GM08714 (cell line): ENCODE measurements at regions not wholly inside any gene's neighbourhood (a gene's known extent, or its start where the extent isn't known, plus 50 kb on each side); places are given as distances from the start of the nearest gene placed in this dataset.
A peak's percentile ranks its signal among the peaks of the same experiment; 100 is the strongest.
"Not testable (repeated sequence)": the region's sequence is repeated elsewhere in the genome, so short reads cannot be mapped to it uniquely, and the experiment has no call there.

Experiments used
- H3K4me3 ChIP-seq: fragments of 200-500 bp; sonication (Bioruptor generic); 2 replicates; pipeline ENCODE4 v1.5.1; 2014; ENCODE audit warnings: mild to moderate bottlenecking, low read length, inconsistent platforms

DNA sequence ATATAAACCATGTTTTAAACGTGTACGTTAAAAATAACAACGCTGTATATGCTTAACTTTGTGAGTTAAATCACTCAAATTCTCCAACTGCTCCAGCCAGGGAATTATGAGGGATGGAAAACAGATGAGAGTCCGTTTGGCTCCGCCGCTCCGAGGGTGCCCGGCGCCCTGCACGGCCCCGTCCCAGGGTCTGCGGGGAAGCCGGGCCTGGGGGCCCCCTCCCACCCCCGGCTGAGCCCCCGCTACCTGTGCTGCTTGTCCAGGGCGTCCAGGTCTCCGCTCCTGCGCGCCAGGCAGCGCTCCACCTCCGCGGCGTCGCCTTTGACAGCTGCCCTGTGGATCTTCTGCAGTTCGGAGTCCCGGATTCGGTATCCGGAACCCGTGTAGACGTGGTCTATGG, 415.5 kb downstream of the FOXD4L4 start:
- H3K4me3 ChIP-seq: not testable (repeated sequence)

DNA sequence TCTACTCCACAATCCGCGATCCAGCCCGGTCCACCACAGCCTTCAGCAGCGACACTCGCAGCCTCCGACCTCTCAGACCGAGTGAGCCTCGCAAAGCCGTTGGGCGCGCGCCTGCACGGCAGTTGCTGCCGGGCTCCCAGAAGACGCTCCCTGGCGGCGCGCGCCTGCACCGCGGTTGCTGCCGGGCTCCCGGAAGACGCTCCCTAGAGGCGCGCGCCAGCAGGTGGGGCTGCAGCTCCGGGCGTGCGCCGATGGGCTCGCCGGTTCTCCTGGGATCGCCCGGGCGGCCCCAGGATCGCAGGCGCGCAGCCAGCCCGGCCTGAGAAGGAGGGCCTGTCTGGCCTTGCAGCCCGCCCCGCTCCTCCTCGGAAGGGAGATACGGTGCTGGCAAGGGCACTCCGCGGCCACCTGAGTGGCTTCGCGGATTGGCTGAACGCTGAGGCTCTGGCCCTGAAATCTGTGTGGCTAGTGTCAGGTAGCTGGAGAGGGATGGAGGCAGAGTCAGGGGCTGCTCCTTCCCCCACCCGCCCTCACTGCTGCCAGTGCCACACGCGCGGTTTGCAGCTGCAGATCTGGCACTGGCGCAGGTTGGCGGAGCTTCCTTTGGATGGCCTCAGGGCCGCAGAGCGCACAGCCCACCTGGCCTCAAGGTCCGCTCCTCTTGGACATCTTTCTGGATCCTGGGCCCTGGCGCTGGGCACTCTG, 416.2 kb downstream of the FOXD4L4 start:
- H3K4me3 ChIP-seq: not testable (repeated sequence)

DNA sequence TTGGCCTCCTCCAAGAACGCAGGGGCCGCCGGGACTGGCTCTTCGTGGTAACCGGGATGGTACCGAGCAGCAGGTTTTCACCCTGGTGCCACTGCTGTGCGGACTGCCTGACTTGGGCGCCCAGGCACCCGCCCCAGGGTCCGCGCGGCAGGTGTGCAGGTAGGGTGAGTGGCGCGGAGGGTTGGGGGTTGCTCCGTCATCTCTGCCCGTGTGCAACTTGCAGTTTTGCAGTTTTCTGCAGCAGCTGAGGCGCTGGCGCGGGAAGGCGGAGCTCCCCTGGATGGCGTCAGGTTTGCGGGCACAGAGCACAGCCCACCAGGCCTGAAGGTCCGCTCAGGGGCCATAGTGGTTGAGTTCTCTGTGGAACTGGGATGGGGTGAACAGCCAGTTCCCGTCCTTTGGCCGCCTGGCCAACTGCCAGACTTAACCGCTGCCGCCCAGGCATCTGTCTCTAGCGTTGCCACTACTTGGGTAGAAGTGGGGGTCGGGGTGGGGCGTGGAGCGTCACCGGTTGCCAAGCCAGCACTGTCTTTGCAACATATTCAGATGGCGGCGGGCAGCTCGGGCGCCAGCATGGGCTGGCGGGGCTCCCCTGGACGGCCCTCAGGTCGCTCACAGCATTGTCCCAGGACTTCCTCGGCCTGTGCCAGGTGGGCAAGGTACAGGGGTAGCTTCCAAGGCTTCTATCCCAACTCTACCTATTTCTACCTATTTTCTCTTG, 417.2 kb downstream of the FOXD4L4 start:
- not testable (repeated sequence) for H3K4me3 ChIP-seq

DNA sequence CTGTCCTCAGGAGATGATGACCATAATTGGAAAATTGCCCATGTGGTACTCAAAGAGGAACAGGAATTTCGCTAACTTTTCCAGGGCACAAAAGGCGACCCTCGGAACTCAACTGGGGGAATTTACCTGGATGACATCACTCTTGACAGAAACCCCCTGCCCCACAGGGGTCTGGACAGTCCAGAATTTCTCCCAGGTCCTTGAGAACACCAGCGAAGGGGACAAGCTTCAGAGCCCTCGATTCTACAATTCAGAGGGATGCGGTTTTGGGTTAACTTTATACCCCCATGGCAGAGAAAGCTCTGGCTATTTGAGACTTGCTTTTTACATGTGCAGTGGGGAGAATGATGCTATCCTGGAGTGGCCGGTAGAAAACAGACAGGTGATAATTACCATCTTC, 445.4 kb downstream of the FOXD4L4 start:
- H3K4me3 ChIP-seq: not testable (repeated sequence)

DNA sequence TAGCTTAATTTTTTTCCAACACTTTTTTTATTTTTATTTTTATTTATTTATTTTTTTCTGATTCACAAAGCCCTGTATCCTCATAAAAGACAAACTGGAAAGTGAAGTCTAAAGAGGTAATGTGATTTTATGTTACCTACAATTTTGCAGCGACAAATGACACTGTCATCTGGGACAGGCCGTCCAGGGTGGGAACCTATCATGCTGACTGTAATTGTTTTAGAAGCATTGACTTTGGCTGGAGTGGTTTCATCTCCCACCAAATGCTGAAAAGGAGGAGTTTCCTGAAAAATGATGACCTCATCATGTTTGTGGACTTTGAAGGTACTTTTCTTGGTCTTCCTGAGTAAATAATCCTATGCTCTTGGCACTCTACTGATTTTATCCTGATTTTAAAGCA, 446.7 kb downstream of the FOXD4L4 start:
- H3K4me3 ChIP-seq: not testable (repeated sequence)

DNA sequence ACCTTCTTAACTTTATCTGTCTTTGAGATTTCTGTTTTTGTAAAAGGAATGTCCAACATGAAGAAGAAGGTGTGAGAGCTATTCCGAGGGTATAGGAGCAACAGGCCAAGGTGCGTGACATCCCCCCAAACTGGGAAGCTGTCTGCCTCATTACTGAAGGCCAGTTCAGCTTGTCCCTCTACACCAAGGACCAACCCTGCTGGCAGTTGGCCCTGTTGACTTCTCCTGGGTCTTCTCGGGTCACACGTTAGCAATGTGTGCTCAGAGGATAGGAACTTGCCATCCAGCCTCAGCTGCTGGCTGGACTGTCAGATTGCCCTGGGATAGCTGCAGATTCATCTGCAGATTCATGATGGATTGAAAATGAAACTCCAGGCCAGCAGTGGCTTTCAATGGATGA, 460.3 kb downstream of the FOXD4L4 start:
- not testable (repeated sequence) for H3K4me3 ChIP-seq

DNA sequence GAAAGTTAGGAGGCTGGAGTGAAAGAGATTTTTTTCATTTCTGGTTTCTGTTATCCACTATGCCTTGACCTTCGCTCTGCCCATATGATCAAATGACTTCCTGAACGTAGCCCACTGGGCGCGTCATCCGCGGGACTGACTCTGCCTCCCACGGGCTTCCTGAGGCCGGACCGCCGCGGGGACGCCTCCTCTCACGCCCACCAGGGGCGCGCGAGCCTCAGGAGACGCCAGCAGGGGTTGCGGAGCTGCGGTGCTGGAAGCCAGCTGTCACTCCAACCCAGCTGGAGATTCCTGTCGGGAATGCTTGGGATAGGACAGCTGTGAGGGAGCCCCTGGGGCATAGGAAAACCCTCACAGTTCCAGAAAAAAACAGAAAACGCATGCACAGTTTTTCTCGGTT, 461.5 kb downstream of the FOXD4L4 start:
- H3K4me3 ChIP-seq: not testable (repeated sequence)

DNA sequence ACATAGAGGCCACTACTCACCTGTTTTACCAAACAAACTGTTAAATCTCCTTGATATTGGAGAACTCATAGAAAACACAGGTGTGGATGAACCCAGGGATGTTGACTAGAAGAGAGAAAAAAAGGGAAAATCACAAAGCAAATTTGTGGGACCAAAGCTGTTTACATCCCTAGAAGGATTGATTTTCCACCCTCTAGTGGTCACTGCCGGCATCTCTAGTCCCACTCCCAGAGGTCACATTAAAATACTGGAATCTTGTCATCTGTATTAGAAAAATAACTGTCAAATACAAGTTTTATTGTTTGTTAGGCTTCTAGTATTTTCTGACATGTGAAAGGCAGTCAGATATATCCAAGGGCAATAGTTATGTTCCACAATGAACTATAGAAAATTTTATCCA, 469.7 kb downstream of the FOXD4L4 start:
- H3K4me3 ChIP-seq: not testable (repeated sequence)

DNA sequence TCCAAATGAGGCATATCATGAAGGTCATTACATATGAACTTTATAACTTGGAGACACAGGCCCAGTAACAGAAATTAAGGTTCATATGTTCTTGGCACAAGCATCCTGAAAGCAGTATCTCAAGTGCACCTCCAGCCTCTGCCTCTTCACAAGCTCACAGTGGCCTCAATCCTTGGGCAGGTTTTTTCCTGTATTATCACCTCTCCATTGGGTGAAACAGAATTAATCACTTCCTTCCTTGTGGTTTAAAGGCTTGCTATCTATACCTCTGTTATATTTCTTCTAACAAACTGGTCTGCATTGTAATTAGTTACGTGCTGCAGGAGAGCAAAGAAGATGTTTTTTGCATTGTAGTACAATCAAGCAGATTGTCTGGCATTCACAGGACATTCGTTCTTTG, 471.0 kb downstream of the FOXD4L4 start:
- not testable (repeated sequence) for H3K4me3 ChIP-seq

DNA sequence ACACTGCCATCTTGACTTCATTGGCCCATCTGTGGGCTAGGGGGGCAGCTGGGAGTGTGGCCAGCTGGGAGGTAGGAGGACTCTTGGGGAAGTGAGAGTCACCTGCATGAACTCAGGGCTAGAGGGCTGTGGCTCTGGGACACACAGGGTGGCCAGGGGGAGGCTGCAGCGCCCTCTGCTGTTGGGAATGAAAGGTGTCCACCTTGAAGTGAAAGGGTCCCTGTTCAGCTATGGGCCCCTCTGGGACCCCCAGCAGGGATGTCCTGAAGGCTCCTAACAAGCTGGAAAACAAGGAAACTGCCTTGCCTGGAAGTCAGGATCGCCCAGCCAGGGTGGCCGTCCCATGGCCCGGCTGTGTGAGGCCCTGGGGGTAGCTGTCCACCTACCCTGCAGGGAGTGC, 507.8 kb downstream of the FOXD4L4 start:
- H3K4me3 ChIP-seq: not testable (repeated sequence)

DNA sequence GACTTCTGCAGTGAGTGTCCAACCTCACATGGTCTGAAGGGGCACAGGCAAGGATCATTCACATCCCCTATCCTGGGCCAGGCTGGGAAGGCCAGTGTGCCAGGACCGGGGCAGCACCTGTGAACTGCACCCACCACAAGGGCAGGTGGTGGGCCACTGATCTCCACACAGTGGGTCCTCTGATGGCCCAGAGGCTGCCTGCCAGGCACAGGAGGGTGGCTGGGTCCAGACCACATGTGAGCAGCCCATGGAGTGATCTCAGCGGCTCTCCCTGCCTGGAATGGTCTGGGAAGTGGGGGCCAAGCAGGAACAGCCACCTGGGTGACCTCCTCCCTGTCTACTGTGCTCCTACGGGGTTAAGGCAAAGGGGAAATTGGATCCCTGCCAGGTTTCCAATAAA, 508.5 kb downstream of the FOXD4L4 start:
- not testable (repeated sequence) for H3K4me3 ChIP-seq

DNA sequence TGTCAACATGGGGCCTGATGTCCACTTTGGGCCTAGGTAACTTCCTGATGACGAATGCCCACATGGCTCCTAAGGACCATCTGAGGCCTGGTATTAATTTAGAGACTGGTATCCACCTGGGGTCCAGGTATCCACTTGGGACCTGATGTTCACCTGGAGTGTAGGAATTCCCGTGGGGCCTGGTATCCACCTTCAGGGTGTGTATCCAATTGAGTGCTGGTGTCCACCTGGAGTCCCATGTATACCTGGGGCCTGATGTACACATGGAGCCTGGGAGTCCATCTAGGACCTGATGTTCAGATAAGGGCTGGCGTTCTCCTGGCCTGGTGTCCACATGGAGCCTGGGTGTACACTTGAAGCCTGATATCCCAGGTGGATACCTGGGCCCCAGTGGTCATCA, 520.6 kb downstream of the FOXD4L4 start:
- not testable (repeated sequence) for H3K4me3 ChIP-seq

DNA sequence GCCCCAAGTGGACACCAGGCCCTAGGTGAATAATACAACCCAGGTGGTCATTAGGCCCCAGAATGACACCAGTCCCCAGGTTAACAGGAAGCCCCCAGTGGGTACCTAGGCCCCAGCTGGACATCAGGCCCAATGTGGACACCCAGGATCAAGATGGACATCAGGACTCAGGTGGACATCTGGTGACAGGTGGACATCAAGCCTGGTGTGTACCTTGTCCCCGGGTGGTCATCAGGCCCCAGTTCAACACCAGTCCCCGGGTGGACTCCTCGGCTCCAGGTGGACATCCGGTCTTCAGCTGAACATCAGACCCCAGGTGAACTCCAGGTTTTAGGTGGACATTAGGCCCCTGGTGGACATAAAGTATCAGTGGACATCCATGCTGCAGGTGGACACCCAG, 524.6 kb downstream of the FOXD4L4 start:
- H3K4me3 ChIP-seq: not testable (repeated sequence)

DNA sequence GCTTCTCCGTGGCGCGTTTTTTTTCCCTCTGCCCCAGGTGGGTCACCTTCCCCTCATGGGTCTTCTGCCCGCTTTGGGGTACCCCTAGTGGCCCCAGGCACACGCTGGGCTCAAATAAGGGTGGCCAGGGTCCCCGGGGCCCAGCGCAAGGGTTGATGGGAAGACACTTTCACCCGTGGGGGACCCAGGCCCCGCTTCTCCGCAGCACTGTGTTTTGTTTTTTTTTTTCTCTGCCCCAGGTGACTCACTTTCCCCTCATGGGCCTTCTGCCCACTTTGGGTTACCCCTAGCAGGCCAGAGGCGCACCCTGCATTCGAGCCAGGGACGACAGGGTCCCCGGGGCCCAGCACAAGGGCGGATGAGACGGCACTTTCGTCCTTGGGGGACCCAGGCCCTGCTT, 526.7 kb downstream of the FOXD4L4 start:
- H3K4me3 ChIP-seq: not testable (repeated sequence)

DNA sequence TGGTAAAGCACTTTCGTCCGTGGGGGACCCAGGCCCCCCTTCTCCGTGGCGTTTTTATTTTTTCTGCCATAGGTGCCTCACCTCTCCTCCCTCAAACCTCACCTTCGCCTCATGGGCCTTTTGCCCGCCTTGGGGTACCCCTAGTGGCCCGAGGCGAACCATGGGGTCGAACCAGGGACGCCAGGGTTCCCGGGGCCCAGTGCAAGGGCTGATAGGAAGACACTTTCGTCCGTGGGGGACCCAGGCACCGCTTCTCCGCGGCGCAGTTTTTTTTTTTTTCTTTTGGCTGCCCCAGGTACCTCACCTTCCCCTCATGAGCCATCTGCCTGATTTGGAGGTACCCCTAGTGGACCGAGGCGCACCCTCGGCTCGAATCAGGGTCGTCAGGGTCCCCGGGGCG, 527.8 kb downstream of the FOXD4L4 start:
- peak overlapping the region; percentile 41; the same call in 1 of the 2 replicates for H3K4me3 ChIP-seq

DNA sequence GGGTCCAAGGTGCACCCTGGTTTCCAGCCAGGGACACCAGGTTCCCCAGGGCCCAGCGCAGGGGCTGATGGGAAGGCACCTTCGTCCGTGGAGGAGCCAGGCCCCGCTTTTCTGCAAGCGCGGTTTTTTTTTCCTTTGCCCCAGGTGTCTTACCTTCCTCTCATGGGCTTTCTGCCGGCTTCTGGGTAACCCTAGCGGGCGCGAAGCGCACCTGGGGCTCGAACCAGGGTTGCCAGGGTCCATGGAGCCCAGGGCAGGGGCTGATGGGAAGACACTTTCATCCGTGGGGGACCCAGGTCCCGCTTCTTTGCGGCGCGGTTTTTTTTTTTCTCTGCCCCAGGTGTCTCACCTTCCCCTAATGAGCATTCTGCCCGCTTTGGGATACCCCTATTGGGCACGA, 529.3 kb downstream of the FOXD4L4 start:
- not testable (repeated sequence) for H3K4me3 ChIP-seq

DNA sequence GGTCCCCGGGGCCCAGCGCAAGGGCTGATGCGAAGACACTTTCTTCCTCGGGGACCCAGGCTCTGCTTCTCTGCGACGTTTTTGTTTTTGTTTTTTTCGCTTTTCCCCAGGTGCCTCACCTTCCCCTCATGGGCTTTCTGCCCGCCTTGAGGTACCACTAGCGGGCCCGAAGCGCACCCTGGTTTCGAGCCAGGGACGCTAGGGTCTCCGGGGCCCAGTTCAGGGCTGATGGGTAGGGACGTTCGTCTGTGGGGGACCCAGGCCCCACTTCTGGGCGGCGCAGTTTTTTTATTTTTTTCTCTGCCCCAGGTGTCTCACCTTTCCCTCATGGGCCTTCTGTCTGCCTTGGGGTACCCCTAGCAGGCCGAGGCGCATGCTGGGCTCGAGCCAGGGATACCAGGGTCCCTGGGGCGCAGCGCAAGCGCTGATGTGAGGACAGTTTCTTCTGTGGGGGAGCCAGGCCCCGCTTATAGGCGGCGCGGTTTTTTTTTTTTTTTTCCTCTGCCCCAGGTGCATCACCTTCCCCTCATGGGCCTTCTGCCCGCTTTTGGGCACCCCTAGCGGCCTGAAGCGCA, 530.0 kb downstream of the FOXD4L4 start:
- H3K4me3 ChIP-seq: not testable (repeated sequence)

DNA sequence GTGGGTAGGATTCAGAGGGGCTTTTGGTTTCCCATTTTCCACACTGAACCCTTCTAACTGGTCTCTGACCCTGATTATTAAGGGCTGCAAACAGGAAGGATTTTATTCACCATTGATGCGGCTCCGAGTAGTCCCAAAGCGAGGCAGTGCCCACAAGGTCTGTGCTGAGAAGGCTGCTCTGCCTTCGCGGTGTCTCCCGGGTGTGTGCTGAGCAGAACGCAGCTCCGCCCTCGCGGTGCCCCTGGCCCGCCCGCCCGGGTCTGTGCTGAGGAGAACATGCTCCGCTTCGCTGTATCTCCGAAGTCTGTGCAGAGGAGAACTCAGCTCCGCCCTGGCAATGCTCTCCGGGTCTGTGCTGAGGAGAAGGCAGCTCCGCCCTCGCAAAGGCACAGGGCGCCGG, 530.7 kb downstream of the FOXD4L4 start:
- peak overlapping the region; percentile 71; the same call in 1 of the 2 replicates for H3K4me3 ChIP-seq

DNA sequence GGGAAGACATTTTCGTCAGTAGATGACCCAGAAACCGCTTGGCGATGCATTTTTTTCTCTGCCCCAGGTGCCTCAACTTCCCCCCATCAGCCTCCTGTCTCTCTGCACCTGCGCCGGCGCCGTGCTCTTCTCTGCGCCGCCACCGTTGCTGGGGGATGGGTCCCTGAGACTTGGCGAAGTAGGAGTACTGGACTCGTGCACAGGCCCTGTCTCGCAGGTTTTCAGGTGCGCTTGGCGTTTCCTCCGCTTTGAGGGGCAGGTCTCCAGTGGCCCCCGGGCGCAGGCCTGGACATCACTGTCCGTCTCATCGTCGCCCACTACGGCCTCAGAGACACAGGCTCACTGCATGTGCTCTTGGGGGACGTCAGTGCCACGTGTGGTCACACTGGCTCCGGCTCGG, 532.1 kb downstream of the FOXD4L4 start:
- not testable (repeated sequence) for H3K4me3 ChIP-seq

DNA sequence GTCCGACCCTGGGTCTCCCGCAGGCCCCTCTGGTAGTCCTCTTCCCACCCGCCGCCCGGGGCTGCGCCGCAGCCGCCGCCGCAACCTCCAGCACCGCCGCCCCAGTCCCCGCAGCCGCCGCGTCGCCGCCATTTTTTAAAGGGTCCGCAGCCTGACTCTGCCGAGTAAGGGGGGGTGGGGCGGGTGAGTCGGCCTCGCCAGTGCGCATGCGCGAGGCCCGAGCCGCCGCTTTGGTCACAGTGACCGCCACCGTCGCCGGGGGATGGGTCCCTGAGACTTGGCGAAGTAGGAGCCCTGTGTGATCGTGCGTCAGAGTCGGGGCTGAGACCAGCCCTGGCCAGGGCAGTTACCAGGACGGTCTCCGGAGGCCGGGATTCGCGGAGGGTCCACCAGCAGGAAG, 532.8 kb downstream of the FOXD4L4 start:
- not testable (repeated sequence) for H3K4me3 ChIP-seq

DNA sequence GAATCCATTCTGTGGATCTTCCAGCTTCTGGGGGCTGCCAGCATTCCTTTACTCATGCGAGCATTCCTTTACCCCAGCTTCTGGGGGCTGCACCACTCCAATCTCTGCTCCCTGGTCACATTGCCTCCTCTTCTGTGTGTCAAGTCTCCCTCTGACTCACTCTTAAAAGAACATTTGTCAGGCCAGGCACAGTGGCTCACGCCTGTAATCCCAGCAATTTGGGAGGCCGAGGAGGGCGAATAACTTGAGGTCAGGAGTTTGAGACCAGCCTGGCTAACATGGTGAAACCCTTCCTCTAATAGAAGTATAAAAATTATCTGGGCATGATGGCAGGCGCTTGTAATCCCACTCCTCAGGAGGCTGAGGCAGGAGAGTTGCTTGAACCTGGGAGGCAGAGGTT, 541.9 kb downstream of the FOXD4L4 start:
- not testable (repeated sequence) for H3K4me3 ChIP-seq
